Ishikawa (cell line): ENCODE measurements at regions not wholly inside any gene's neighbourhood (a gene's known extent, or its start where the extent isn't known, plus 50 kb on each side); places are given as distances from the start of the nearest gene placed in this dataset.

Experiments used
- CEBPB ChIP-seq: IDR thresholded peaks from 2 replicates; pipeline ENCODE4 v1.6.1; 2012
- CREB1 ChIP-seq: IDR thresholded peaks from 2 replicates; pipeline ENCODE4 v1.6.1; 2012; ENCODE audit warnings: low read depth
- EGR1 ChIP-seq: IDR thresholded peaks from 2 replicates; pipeline ENCODE4 v1.6.1; 2012
- EP300 ChIP-seq: IDR thresholded peaks from 2 replicates; pipeline ENCODE4 v1.6.1; 2012; ENCODE audit warnings: borderline replicate concordance
- FOXM1 ChIP-seq: IDR thresholded peaks from 2 replicates; pipeline ENCODE4 v1.6.1; 2012; ENCODE audit warnings: low read depth, borderline replicate concordance
- MAX ChIP-seq: IDR thresholded peaks from 2 replicates; pipeline ENCODE4 v1.6.1; 2012
- RAD21 ChIP-seq: IDR thresholded peaks from 2 replicates; pipeline ENCODE4 v1.6.1; 2012; ENCODE audit warnings: low read depth
- REST ChIP-seq: IDR thresholded peaks from 2 replicates; pipeline ENCODE4 v1.6.1; 2012; ENCODE audit warnings: low read depth, mild to moderate bottlenecking
- TAF1 ChIP-seq: IDR thresholded peaks from 2 replicates; pipeline ENCODE4 v1.6.1; 2012; ENCODE audit warnings: low read depth, mild to moderate bottlenecking
- TCF12 ChIP-seq: IDR thresholded peaks from 2 replicates; pipeline ENCODE4 v1.6.1; 2012; ENCODE audit warnings: low read depth
- TEAD4 ChIP-seq: IDR thresholded peaks from 2 replicates; pipeline ENCODE4 v1.6.1; 2012
- USF1 ChIP-seq: IDR thresholded peaks from 2 replicates; pipeline ENCODE4 v1.6.1; 2012

- TF ChIP-seq CREB1 (no peak), REST (no peak), RAD21 (no peak), TCF12 (no peak), FOXM1 (no peak), TEAD4 (no peak), EGR1 (no peak), USF1 (no peak), MAX (no peak), CEBPB (no peak), EP300 (no peak), TAF1 (no peak)
These were observed 56.7 kb upstream of the MAGI1 start for GRCh38 chr3:66095295-66096001.
